ENCODE measurements at regions not wholly inside any gene's neighbourhood (a gene's known extent, or its start where the extent isn't known, plus 50 kb on each side); places are given as distances from the start of the nearest gene placed in this dataset.

GRCh38 chr1:213657013-213657412, 330.8 kb upstream of the PROX1 start:
- no peak for FAIRE-seq

- no peak for FAIRE-seq
Measured at GRCh38 chr1:213657879-213658278, 329.9 kb upstream of the PROX1 start.

DNA sequence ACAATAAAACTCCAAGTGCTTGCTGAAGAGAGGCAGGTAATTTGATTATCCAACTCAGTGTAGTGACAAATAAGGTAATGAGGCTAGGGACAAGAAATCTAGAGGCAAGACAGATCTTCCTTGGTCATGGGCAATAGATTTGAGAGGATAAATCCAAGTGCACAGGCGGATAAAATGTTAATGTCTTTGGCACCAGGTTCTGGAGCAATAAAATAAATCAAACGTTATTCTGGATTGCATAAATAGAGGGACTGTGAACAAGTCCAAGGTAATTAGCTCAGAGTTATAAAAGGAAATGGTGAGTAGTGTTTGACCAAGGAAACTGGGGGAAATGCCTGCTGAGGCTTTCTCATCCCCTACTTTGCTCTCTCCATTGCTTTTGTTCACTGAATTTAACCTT, 329.3 kb upstream of the PROX1 start:
- no peak for FAIRE-seq

DNA sequence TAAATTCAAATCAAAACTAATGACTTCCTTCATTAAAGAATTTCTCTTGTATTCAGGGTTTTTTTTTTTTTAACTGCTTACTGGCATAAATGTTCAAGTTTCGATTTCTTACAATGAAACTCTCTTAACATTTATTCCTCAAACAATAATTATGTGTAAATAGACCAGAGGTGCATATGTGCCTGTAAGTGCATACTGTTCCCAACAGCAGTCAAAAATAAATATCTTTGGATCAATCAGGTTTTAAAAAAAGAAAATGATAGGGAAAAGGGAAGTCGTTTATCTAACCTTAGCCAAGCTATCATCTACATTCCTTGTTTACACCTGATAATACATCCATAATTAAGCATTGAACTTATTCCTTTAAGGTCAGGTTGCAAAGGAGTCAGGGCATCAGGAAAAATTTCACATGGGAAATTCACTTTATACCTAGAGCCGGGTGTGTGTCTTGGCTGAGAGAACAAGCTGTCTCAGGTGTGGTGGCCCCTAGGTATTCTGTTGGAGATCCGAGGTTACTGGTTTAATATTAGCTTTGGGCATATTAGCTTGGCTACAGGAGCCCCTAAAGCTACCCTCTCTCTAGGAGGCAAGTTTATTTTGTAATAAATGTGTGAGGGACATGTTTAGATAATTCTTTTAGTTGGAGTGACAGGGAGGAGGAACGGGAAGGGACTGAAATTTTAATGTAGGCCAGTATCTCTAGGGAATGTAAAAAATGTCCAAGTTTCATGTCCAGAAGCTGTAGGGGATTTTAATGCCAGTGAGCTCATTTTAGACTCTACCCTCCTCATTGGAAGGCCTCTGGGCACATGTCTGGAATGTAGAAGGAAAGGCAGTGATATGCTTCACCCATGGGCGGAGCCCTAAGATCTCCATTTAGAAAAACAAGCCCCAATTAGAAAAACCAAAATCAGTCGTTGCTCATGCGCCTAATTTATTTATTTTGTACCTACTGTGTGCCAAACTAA, 327.9 kb upstream of the PROX1 start:
- no peak for FAIRE-seq

DNA sequence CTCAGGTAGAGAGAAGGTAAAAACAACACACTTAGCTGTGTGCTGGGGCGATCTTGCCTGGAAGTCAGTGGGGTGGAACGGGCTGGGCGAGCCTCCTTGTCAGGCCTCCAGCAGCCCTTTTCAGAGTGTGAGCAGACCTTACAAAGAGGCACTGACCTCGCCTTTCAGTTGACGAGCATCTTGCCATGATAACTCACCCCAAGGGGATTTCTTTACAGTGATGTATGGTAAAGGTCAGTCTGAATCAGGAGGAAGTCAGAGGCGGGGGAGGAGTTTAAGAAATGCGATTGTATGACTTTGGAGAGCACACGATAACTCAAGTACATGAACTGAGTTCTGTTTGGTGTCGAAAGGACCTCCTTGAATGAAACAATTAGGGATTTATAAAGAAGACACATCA, 326.5 kb upstream of the PROX1 start:
- no peak for FAIRE-seq

DNA sequence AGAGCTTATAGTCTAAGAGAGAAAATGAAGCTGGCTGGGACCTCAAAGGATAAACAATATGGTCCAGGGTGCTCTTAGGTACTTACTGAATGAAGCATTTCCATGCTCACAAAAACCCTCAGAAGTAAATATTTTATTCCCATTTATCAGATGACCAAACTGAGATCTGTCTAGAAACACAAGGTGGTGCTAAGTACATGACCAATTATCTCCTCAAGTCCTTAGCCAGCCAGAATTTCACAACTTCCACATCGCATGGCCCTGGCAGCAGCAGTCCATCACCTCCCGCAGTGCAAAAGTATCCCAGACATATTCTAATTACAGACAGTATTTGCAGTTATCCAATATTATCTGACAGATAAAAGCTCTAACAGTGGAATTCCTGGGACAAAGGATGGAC, 321.7 kb upstream of the PROX1 start:
- FAIRE-seq, result no peak

- no peak for FAIRE-seq
Measured at GRCh38 chr1:213666922-213667321, 320.9 kb upstream of the PROX1 start.

- no peak for FAIRE-seq
Measured at GRCh38 chr1:213669512-213669911, 318.3 kb upstream of the PROX1 start.

DNA sequence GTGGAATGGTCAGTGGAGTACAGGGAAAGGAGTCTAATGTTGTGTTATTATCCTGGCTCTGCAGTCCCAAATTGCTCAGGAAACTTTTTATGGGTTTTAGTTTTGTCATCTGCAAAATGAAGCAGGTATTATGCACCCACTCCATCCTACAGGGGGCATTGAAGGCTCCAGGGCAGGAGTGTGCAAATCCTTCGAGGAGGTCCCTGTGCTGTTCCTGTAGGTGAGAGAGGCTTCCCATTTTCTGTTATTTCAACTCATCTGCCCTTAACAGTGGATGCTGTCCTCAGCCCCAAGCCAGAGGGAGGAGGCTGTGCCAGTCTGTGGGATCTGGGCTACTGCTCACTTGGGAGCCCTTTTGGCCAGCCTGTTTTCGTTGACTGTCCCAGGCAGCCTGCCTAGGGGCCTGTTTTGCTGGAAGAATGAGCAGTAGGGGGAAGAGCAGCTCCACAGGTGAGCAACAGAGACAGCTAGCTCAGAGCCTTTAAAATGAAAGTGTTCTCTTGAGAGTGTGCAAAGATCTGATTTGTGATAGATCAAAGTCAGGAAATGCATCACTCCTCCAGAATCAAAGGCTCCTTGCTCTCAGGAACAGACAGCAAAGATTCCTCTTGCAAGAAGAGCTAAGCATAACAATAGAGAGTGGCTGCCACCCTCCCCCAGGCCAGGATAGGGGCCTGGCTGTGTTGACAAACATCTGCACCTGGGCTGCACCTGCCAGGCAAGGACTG, 317.6 kb upstream of the PROX1 start:
- no peak for FAIRE-seq

GRCh38 chr1:213670692-213671023, 317.1 kb upstream of the PROX1 start:
- no peak for FAIRE-seq

- FAIRE-seq, result no peak
Measured at GRCh38 chr1:213675043-213675442, 312.7 kb upstream of the PROX1 start.

- FAIRE-seq, result no peak
Measured at GRCh38 chr1:213676736-213677135, 311.0 kb upstream of the PROX1 start.

DNA sequence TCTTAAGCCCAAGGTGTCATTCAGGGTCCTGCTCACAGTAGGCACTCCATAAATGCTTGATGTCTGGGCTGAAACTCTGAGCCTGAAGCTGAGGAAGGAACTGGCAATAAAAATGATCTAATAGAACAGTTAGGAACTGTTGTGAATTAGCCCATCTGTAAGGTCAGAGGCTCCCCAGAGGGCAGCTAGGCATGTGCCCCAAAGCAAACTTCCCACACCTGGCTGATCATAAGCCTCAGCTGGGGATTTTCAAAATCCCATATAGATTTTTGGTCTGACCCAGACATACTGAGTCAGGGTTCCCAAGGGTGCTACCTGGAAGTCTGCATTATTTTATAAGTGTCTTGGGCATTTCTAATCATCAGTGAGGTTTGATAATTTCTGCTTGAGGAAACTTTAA, 309.4 kb upstream of the PROX1 start:
- no peak for FAIRE-seq

DNA sequence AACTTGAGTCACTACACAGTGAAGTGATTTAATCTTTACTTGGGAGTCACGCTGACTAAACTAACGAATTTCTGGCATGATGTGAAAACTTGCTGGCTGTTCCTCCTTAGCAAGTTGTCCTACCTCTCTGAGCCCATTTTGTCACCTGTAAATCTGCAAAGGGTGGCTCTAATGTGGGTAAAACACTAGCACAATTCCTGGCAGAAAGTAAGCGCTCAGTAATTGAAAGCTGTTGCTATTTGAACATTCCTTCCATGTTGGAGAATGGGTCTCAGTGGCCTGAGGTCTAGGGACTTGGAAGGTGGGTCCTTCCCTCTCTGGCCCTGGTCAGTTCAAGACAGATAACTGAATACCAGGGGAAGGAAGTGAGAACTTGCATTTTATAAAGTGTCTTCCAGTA, 309.0 kb upstream of the PROX1 start:
- FAIRE-seq, result no peak

GRCh38 chr1:213679153-213679552, 308.6 kb upstream of the PROX1 start:
- no peak for FAIRE-seq

- no peak for FAIRE-seq
Measured at GRCh38 chr1:213680677-213681325, 307.0 kb upstream of the PROX1 start.

GRCh38 chr1:213681788-213682340, 305.9 kb upstream of the PROX1 start:
- no peak for FAIRE-seq

- no peak for FAIRE-seq
Measured at GRCh38 chr1:213683529-213683928, 304.2 kb upstream of the PROX1 start.

DNA sequence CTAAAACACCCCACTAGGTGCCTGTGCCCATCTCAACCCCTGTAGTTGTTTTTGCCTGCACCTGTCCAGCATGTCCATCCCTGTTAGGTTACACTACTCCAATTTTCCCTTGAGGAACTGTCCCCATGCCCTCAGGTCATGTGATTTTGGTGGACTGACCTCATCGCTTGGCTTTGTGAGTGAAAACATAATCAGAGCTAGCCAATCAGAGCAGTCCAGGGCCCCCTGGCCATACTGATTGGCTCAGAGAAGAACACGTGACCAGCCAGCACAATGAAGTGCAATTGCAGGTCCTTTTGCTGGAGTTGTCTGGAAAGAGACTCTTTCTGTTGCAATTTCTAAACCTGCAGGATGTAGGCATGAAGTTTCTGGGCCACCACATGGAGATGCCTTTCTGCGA, 303.3 kb upstream of the PROX1 start:
- FAIRE-seq, result no peak

DNA sequence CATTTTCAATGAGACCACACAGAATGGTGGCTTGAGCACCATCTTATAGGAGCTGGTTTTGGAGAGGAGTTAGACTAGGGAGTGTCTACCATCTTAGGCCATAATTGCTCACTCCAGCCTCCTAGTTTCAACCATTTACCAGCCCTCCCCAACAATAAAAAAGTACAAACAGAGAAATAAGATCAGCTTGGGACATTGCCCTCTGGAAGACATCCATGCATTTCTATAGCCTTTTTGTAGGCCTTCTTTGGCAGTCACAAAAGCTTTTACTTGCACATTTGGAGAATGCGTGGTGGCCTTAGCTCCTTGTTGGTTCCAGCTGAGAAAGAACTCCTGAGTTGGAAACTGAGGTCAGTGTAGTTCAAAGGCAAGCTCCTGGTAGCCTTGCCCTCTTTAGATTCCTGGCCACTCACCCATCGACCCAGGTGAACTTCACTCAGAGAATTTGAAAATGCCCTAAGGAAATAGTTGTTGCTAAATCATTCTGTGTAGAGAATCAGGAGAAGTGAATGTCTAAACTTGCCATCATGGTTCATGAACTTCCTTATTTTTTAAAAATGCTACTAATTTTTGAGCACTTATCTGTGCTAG, 301.7 kb upstream of the PROX1 start:
- no peak for FAIRE-seq

- FAIRE-seq, result no peak
Measured at GRCh38 chr1:213686983-213687382, 300.8 kb upstream of the PROX1 start.

GRCh38 chr1:213687832-213688231, 299.9 kb upstream of the PROX1 start:
- no peak for FAIRE-seq

- no peak for FAIRE-seq
Measured at GRCh38 chr1:213688655-213689054, 299.1 kb upstream of the PROX1 start.

Measured in islet of Langerhans (tissue), 1 donor.